ENCODE measurements at regions not wholly inside any gene's neighbourhood (a gene's known extent, or its start where the extent isn't known, plus 50 kb on each side); places are given as distances from the start of the nearest gene placed in this dataset.

- TF ChIP-seq CTCF (IDR thresholded peaks at IDR 0.05; ENCODE audit: low read length, missing control alignments) = no peak
- DNase-seq (ENCODE audit: low read depth) = no peak
- no peak overlapping the region for H3K4me3 ChIP-seq (replicated peaks; ENCODE audit: low read depth, low read length)
These were observed 785.1 kb downstream of the GALR1 start for GRCh38 chr18:78034755-78035154.

GRCh38 chr18:78041218-78041617 lies 791.6 kb downstream of the GALR1 start:
- H3K4me3 ChIP-seq (replicated peaks; ENCODE audit: low read depth, low read length) = no peak overlapping the region

DNA sequence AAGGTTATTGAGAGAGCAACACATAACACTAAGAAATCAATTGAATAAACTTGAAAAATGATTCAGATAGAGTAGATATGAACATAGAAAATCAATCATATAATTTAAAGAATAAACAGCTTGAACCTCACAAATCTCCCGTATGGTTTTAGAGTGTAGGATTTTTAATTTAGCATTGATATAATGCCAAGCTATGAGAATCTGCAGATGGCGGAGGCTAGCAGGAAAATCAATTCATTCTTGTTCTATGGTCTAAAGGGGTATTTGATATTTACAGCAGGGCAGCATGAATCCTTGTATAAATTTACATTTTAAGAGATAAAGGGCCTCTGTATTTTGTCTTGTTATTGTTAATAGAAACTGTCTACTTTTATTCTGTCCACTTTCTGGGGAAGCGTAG lies 797.0 kb downstream of the GALR1 start:
- H3K4me3 ChIP-seq (replicated peaks; ENCODE audit: low read depth, low read length) = no peak overlapping the region
- TF ChIP-seq CTCF (IDR thresholded peaks at IDR 0.05; ENCODE audit: low read length, missing control alignments) = no peak
- DNase-seq (ENCODE audit: low read depth) = no peak

More at GRCh38 chr18:78041218-78041617, 791.6 kb downstream of the GALR1 start:
- TF ChIP-seq CTCF (IDR thresholded peaks at IDR 0.05; ENCODE audit: low read length, missing control alignments) = no peak
- DNase-seq (ENCODE audit: low read depth) = no peak

- no peak for TF ChIP-seq CTCF (IDR thresholded peaks at IDR 0.05; ENCODE audit: low read length, missing control alignments)
- DNase-seq (ENCODE audit: low read depth) = no peak
These were observed 799.6 kb downstream of the GALR1 start for GRCh38 chr18:78049281-78049680.

GRCh38 chr18:78054801-78055200 lies 805.2 kb downstream of the GALR1 start:
- no peak for TF ChIP-seq CTCF (IDR thresholded peaks at IDR 0.05; ENCODE audit: low read length, missing control alignments)
- no peak overlapping the region for H3K4me3 ChIP-seq (replicated peaks; ENCODE audit: low read depth, low read length)
- DNase-seq (ENCODE audit: low read depth) = no peak

More at GRCh38 chr18:78049281-78049680, 799.6 kb downstream of the GALR1 start:
- no peak overlapping the region for H3K4me3 ChIP-seq (replicated peaks; ENCODE audit: low read depth, low read length)

DNA sequence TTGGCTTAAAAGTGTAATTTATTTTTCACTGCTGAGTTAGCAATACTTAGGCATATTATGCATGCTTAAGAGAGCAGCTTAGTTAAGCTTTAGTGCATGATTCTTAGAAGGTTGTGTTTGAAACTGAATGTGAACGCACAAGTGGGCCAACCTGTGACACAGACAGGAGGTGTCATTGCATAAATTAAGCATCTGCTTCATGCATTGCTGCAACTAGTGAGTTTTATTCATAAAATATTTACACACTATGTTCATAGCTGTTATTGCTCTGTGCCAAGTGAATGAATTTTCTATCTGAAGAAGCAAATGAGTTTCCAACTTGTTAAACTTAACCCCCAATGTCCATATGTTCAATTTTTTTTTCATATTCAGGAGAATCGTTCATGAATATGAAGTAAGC lies 806.4 kb downstream of the GALR1 start:
- TF ChIP-seq CTCF (IDR thresholded peaks at IDR 0.05; ENCODE audit: low read length, missing control alignments) = no peak
- H3K4me3 ChIP-seq (replicated peaks; ENCODE audit: low read depth, low read length) = no peak overlapping the region
- DNase-seq (ENCODE audit: low read depth) = no peak

GRCh38 chr18:78069784-78070664 lies 820.4 kb downstream of the GALR1 start:
- no peak for TF ChIP-seq CTCF (IDR thresholded peaks at IDR 0.05; ENCODE audit: low read length, missing control alignments)
- DNase-seq (ENCODE audit: low read depth) = no peak
- no peak overlapping the region for H3K4me3 ChIP-seq (replicated peaks; ENCODE audit: low read depth, low read length)

All from fibroblast of pulmonary artery (primary cell).